ENCODE measurements at regions not wholly inside any gene's neighbourhood (a gene's known extent, or its start where the extent isn't known, plus 50 kb on each side); places are given as distances from the start of the nearest gene placed in this dataset.

- H3K36me3 ChIP-seq, result no peaks in the 10 kb centered on the region
- H3K4me3 ChIP-seq (ENCODE audit: low read depth, low read length), result no peak overlapping the region
- TF ChIP-seq CTCF (IDR thresholded peaks at IDR 0.05; ENCODE audit: low read depth, low read length), result no peak
- H3K9me3 ChIP-seq (ENCODE audit: severe bottlenecking), result peaks cover 8% of the 10 kb centered on the region
- H3K27ac ChIP-seq, result no peak overlapping the region
- H3K27me3 ChIP-seq (ENCODE audit: insufficient read depth, low read depth, severe bottlenecking), result no peaks in the 10 kb centered on the region
- no peak for DNase-seq
These were observed 247.9 kb downstream of the ERMARD start for GRCh38 chr6:169999367-169999766.

GRCh38 chr6:169998457-169998856 is 247.0 kb downstream of the ERMARD start:
- Histone ChIP-seq H3K36me3 (no peaks in the 10 kb centered on the region), H3K27me3 (ENCODE audit: insufficient read depth, low read depth, severe bottlenecking) (no peaks in the 10 kb centered on the region), H3K4me3 (ENCODE audit: low read depth, low read length) (no peak overlapping the region), H3K9me3 (ENCODE audit: severe bottlenecking) (peaks cover under 1% of the 10 kb centered on the region), H3K27ac (no peak overlapping the region)
- no peak for DNase-seq
- no peak for TF ChIP-seq CTCF (IDR thresholded peaks at IDR 0.05; ENCODE audit: low read depth, low read length)

GRCh38 chr6:169997930-169998218 is 246.5 kb downstream of the ERMARD start:
- DNase-seq, result no peak
- H3K27me3 ChIP-seq (ENCODE audit: insufficient read depth, low read depth, severe bottlenecking), result no peaks in the 10 kb centered on the region
- no peak for TF ChIP-seq CTCF (IDR thresholded peaks at IDR 0.05; ENCODE audit: low read depth, low read length)

GRCh38 chr6:169997187-169997929 is 245.9 kb downstream of the ERMARD start:
- no peak overlapping the region for H3K4me3 ChIP-seq (ENCODE audit: low read depth, low read length)
- no peaks in the 10 kb centered on the region for H3K36me3 ChIP-seq
- no peaks in the 10 kb centered on the region for H3K27me3 ChIP-seq (ENCODE audit: insufficient read depth, low read depth, severe bottlenecking)
- no peaks in the 10 kb centered on the region for H3K9me3 ChIP-seq (ENCODE audit: severe bottlenecking)
- DNase-seq, result no peak
- H3K27ac ChIP-seq, result no peak overlapping the region
- TF ChIP-seq CTCF (IDR thresholded peaks at IDR 0.05; ENCODE audit: low read depth, low read length), result no peak

More at GRCh38 chr6:169997930-169998218, 246.5 kb downstream of the ERMARD start:
- no peaks in the 10 kb centered on the region for H3K36me3 ChIP-seq
- no peak overlapping the region for H3K4me3 ChIP-seq (ENCODE audit: low read depth, low read length)
- H3K27ac ChIP-seq, result no peak overlapping the region
- no peaks in the 10 kb centered on the region for H3K9me3 ChIP-seq (ENCODE audit: severe bottlenecking)

- no peak overlapping the region for H3K4me3 ChIP-seq (ENCODE audit: low read depth, low read length)
- H3K27me3 ChIP-seq (ENCODE audit: insufficient read depth, low read depth, severe bottlenecking), result no peaks in the 10 kb centered on the region
- no peaks in the 10 kb centered on the region for H3K36me3 ChIP-seq
- no peak for DNase-seq
- no peak overlapping the region for H3K27ac ChIP-seq
- H3K9me3 ChIP-seq (ENCODE audit: severe bottlenecking), result no peaks in the 10 kb centered on the region
- no peak for TF ChIP-seq CTCF (IDR thresholded peaks at IDR 0.05; ENCODE audit: low read depth, low read length)
These were observed 245.1 kb downstream of the ERMARD start for GRCh38 chr6:169996378-169997051.
